ENCODE measurements at regions not wholly inside any gene's neighbourhood (a gene's known extent, or its start where the extent isn't known, plus 50 kb on each side); places are given as distances from the start of the nearest gene placed in this dataset.

DNA sequence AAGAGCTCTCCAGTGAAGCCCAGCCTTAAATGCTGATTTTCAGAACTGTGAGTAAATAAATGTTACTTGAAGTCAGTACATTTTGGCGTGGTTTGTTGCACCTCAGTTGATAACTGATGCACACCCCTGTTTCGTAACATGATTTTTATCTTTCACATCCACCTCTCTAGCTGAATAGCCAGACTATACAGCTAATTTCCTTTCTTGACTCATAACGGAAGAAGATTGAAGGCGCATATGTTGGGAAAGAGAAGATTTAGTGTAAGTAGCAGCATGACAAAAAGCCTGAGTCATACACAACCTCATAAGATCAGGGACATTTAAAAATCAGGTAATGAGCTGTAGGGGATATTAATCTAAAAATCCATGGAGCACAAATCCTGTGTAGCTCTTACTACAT lies 716.2 kb upstream of the ZP4 start:
- TF ChIP-seq, protein P1, sequence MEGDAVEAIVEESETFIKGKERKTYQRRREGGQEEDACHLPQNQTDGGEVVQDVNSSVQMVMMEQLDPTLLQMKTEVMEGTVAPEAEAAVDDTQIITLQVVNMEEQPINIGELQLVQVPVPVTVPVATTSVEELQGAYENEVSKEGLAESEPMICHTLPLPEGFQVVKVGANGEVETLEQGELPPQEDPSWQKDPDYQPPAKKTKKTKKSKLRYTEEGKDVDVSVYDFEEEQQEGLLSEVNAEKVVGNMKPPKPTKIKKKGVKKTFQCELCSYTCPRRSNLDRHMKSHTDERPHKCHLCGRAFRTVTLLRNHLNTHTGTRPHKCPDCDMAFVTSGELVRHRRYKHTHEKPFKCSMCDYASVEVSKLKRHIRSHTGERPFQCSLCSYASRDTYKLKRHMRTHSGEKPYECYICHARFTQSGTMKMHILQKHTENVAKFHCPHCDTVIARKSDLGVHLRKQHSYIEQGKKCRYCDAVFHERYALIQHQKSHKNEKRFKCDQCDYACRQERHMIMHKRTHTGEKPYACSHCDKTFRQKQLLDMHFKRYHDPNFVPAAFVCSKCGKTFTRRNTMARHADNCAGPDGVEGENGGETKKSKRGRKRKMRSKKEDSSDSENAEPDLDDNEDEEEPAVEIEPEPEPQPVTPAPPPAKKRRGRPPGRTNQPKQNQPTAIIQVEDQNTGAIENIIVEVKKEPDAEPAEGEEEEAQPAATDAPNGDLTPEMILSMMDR (IDR thresholded peaks at IDR 0.05) = no peak
- TF ChIP-seq ZFX (IDR thresholded peaks at IDR 0.05; ENCODE audit: borderline replicate concordance) = no peak

Measured in 22Rv1 (cell line).